Loucy (cell line): ENCODE measurements at regions not wholly inside any gene's neighbourhood (a gene's known extent, or its start where the extent isn't known, plus 50 kb on each side); places are given as distances from the start of the nearest gene placed in this dataset.

Experiments used
- CTCF ChIP-seq: fragments of 200-600 bp; sonication (generic); conservative IDR thresholded peaks from 2 replicates; pipeline ENCODE4 v1.5.1; 2014; ENCODE audit warnings: mild to moderate bottlenecking, antibody characterized with exemption, low read length
- EZH2phosphoT487 ChIP-seq: fragments of 200-600 bp; IDR thresholded peaks from 2 replicates; pipeline ENCODE4 v1.6.1; 2018; ENCODE audit warnings: antibody characterized with exemption, mild to moderate bottlenecking, moderate library complexity, borderline replicate concordance

DNA sequence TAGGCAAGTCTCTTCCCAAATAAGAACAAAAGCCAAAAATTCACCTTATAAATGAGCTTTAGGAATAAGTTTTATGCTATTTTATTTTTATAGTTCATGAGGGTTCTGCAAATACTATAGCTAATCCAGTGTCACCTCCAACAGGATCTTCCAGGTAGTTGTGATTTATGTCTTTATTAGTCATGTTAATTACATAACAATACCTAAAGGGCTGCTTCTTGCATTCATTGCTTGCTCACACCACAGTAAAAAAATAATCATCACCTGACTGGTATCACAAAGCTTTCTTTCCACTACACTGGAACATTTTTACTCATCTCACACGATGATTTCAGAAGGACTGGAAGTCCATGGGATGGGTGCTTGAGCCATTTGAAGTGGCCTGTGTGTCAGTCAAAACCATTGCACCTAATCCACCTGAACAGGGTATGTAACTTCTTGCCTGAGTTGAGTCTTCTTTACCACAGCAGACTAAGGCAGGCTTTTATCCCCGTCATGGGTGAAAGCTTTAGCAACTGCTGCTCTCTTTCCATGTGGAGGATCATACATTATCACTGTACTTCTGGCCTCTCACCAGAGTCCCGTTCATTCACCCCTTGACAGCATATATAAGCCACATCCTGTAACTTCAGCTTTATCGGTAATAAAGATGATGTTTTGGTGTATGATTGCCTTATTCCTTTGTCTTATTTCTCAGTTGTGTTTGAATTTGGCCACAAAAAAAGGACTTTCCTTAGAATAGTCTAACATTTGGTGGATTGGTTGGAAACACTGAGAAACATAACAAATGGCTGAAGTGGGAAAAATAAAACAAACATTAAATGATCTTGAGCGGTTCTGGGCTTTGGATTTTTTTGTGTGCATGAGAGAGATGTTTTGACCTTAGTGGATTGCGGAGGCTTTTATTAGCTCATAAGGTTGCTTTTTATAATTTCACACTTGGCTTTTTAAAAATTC is 382.6 kb upstream of the THBS1 start:
- TF ChIP-seq CTCF (no peak), EZH2phosphoT487 (no peak)
